H1 (cell line): ENCODE measurements at regions not wholly inside any gene's neighbourhood (a gene's known extent, or its start where the extent isn't known, plus 50 kb on each side); places are given as distances from the start of the nearest gene placed in this dataset.

Experiments
- CTCF ChIA-PET: fragments of 300-600 bp; sonication (Branson Sonifier 250); formaldehyde crosslinking; loops from one replicate; lab custom pipeline; 2021; ENCODE audit not compliant: partially characterized antibody; lab: Charles Lee
- POLR2A ChIA-PET: fragments of 300-600 bp; sonication (Branson Sonifier 250); formaldehyde crosslinking; loops from one replicate; lab custom pipeline; 2021; ENCODE audit warnings: inconsistent platforms; ENCODE audit not compliant: partially characterized antibody; lab: Charles Lee
- DNase-seq, 2 experiments: peaks; one replicate each; pipeline versions ENCODE4 v3.0.0 to v3.0.0-alpha.2; 2010 to 2022; ENCODE audit warnings: low spot score in 2 of 2, low read depth in 1 of 2, mixed read lengths in 1 of 2
- FAIRE-seq: peaks from 2 replicates; lab custom pipeline; 2011; peaks lifted over from hg19 to GRCh38; lab: Jason Lieb, UNC
- H2AFZ ChIP-seq: 2 replicates; pipeline ENCODE4 v1.8.1; 2012; ENCODE audit warnings: low read length, inconsistent platforms
- H2AK5ac ChIP-seq: 2 replicates; pipeline ENCODE4 v1.6.1; 2013; ENCODE audit warnings: low read depth, low read length
- H2BK120ac ChIP-seq: replicated peaks from 2 replicates; pipeline ENCODE3; 2013; ENCODE audit warnings: low read depth, low read length, inconsistent platforms
- H2BK12ac ChIP-seq: 2 replicates; pipeline ENCODE4 v1.6.1; 2013; ENCODE audit warnings: low read depth, low read length
- H2BK15ac ChIP-seq: 2 replicates; pipeline ENCODE4 v1.6.1; 2013; ENCODE audit warnings: low read length
- H2BK20ac ChIP-seq: 2 replicates; pipeline ENCODE4 v1.6.1; 2013; ENCODE audit warnings: low read length
- H2BK5ac ChIP-seq: 2 replicates; pipeline ENCODE4 v1.6.1; 2013; ENCODE audit warnings: low read depth, low read length
- H3K14ac ChIP-seq: 2 replicates; pipeline ENCODE4 v1.6.1; 2013; ENCODE audit warnings: inconsistent platforms; ENCODE audit not compliant: insufficient read length
- H3K18ac ChIP-seq: 2 replicates; pipeline ENCODE4 v1.6.1; 2013; ENCODE audit warnings: low read length; ENCODE audit errors: extremely low read depth
- H3K23ac ChIP-seq: 2 replicates; pipeline ENCODE4 v1.6.1; 2013; ENCODE audit warnings: inconsistent platforms; ENCODE audit not compliant: insufficient read length
- H3K23me2 ChIP-seq: 2 replicates; pipeline ENCODE4 v1.6.1; 2013; ENCODE audit warnings: low read depth, low read length
- H3K27ac ChIP-seq: 2 replicates; pipeline ENCODE4 v1.6.1; 2011; ENCODE audit warnings: low read depth, low read length, inconsistent platforms
- H3K27me3 ChIP-seq, 4 experiments: replicated peaks in 1 of 4; 1 replicate in 1 of 4; 2 replicates in 3 of 4; pipeline versions ENCODE4 v1.6.1 to v1.8.1; 2011 to 2013; ENCODE audit warnings: low read length in 3 of 4, mild to moderate bottlenecking in 3 of 4, inconsistent platforms in 2 of 4, mixed read lengths in 2 of 4, moderate library complexity in 1 of 4; ENCODE audit not compliant: control insufficient read depth in 3 of 4, insufficient read depth in 3 of 4; ENCODE audit errors: extremely low read depth in 1 of 4
- H3K36me3 ChIP-seq, 4 experiments: 2 replicates each; pipeline versions ENCODE4 v1.6.1 to v1.8.1; 2011 to 2013; ENCODE audit warnings: mild to moderate bottlenecking in 4 of 4, low read length in 3 of 4, moderate library complexity in 2 of 4, control low read depth in 1 of 4, inconsistent platforms in 1 of 4; ENCODE audit not compliant: insufficient read depth in 4 of 4, control insufficient read depth in 2 of 4
- H3K4ac ChIP-seq: replicated peaks from 2 replicates; pipeline ENCODE3; 2013; ENCODE audit warnings: low read length, low read depth, mixed read lengths, inconsistent platforms; ENCODE audit not compliant: insufficient read length
- H3K4me1 ChIP-seq, 4 experiments: replicated peaks in 1 of 4; 1 replicate in 1 of 4; 2 replicates in 3 of 4; pipeline versions ENCODE4 v1.6.1 to v1.8.1; 2011 to 2013; ENCODE audit warnings: low read length in 3 of 4, inconsistent platforms in 2 of 4, mixed read lengths in 1 of 4; ENCODE audit not compliant: insufficient read depth in 4 of 4, control insufficient read depth in 3 of 4
- H3K4me2 ChIP-seq, 2 experiments: 2 replicates each; pipeline versions ENCODE4 v1.6.1 to v1.8.1; 2011 to 2013; ENCODE audit warnings: low read depth in 2 of 2, low read length in 2 of 2, control low read depth in 1 of 2, inconsistent platforms in 1 of 2, mild to moderate bottlenecking in 1 of 2; ENCODE audit not compliant: insufficient read depth in 1 of 2
- H3K4me3 ChIP-seq, 4 experiments: fragments of 200-600, 300-600 bp in 1 of 4; sonication (generic), shearing (Covaris generic), sonication (Bioruptor Twin) in 1 of 4; 2 replicates each; pipeline versions ENCODE4 v1.5.1 to v1.8.1; 2011 to 2016; ENCODE audit warnings: low read length in 4 of 4, low read depth in 3 of 4, control low read depth in 2 of 4, inconsistent platforms in 2 of 4, mild to moderate bottlenecking in 2 of 4, mixed read lengths in 1 of 4, moderate library complexity in 1 of 4; ENCODE audit not compliant: insufficient read depth in 2 of 4; ENCODE audit errors: extremely low read depth in 1 of 4
- H3K56ac ChIP-seq: replicated peaks from 2 replicates; pipeline ENCODE3; 2013; ENCODE audit warnings: low read depth, mild to moderate bottlenecking, mixed read lengths, low read length, inconsistent platforms; ENCODE audit not compliant: insufficient read length
- H3K79me1 ChIP-seq: 2 replicates; pipeline ENCODE4 v1.6.1; 2013; ENCODE audit warnings: low read depth, low read length, control low read depth
- H3K79me2 ChIP-seq, 2 experiments: 2 replicates each; pipeline versions ENCODE4 v1.6.1 to v1.8.1; 2012 to 2013; ENCODE audit warnings: low read length in 2 of 2, mild to moderate bottlenecking in 2 of 2, inconsistent platforms in 1 of 2; ENCODE audit not compliant: insufficient read depth in 2 of 2, control insufficient read depth in 1 of 2
- H3K9ac ChIP-seq, 4 experiments: replicated peaks in 1 of 4; 1 replicate in 1 of 4; 2 replicates in 3 of 4; pipeline versions ENCODE4 v1.6.1 to v1.8.1; 2011 to 2013; ENCODE audit warnings: low read depth in 3 of 4, low read length in 3 of 4, control low read depth in 2 of 4, mild to moderate bottlenecking in 2 of 4, moderate library complexity in 2 of 4, inconsistent platforms in 1 of 4; ENCODE audit errors: extremely low read depth in 1 of 4
- H3K9me3 ChIP-seq, 2 experiments: 2 replicates each; pipeline versions ENCODE4 v1.6.1 to v1.8.1; 2012 to 2013; ENCODE audit warnings: mild to moderate bottlenecking in 2 of 2, moderate library complexity in 2 of 2, control low read depth in 1 of 2, inconsistent platforms in 1 of 2, low read depth in 1 of 2, low read length in 1 of 2, mixed read lengths in 1 of 2; ENCODE audit not compliant: insufficient read depth in 2 of 2
- H4K20me1 ChIP-seq, 2 experiments: replicated peaks in 1 of 2; 2 replicates each; pipeline versions ENCODE3 to v1.8.1; 2011 to 2013; ENCODE audit warnings: inconsistent platforms in 2 of 2, low read length in 2 of 2, mild to moderate bottlenecking in 1 of 2; ENCODE audit not compliant: insufficient read depth in 2 of 2, control insufficient read depth in 1 of 2
- H4K5ac ChIP-seq: 2 replicates; pipeline ENCODE4 v1.6.1; 2013; ENCODE audit warnings: low read length, low read depth, mixed read lengths, inconsistent platforms; ENCODE audit not compliant: insufficient read length
- H4K8ac ChIP-seq: 2 replicates; pipeline ENCODE4 v1.8.0; 2013; ENCODE audit warnings: mild to moderate bottlenecking, moderate library complexity, low read length, inconsistent platforms; ENCODE audit not compliant: insufficient read depth; ENCODE audit errors: extremely low read depth
- H4K91ac ChIP-seq: replicated peaks from 2 replicates; pipeline ENCODE3; 2013; ENCODE audit warnings: low read length, mixed read lengths, inconsistent platforms; ENCODE audit not compliant: insufficient read length
- BRCA1 ChIP-seq: IDR thresholded peaks from 2 replicates; pipeline ENCODE4 v1.6.1; 2012; ENCODE audit warnings: low read depth, low read length, improper control_type of control experiment
- GABPA ChIP-seq: IDR thresholded peaks from 2 replicates; pipeline ENCODE4 v1.6.1; 2011; ENCODE audit warnings: mild to moderate bottlenecking, low read length, moderate library complexity, borderline replicate concordance; ENCODE audit not compliant: insufficient read depth
- KDM4A ChIP-seq: IDR thresholded peaks from one replicate; pipeline ENCODE4 v1.7.1; 2012; ENCODE audit warnings: low read depth, mild to moderate bottlenecking, moderate library complexity, low read length, inconsistent platforms; ENCODE audit not compliant: severe bottlenecking
- KDM5A ChIP-seq: fragments of 200-600 bp; IDR thresholded peaks from 2 replicates; pipeline ENCODE4 v1.7.1; 2012; ENCODE audit warnings: mild to moderate bottlenecking, low read length, inconsistent platforms, mixed read lengths
- NRF1 ChIP-seq: IDR thresholded peaks from 2 replicates; pipeline ENCODE4 v1.6.1; 2011; ENCODE audit warnings: mild to moderate bottlenecking, low read depth, low read length, improper control_type of control experiment
- POLR2A ChIP-seq, 2 experiments: IDR thresholded peaks; 1 replicate in 1 of 2; 2 replicates in 1 of 2; pipeline ENCODE4 v1.6.1; 2011; ENCODE audit warnings: low read depth in 2 of 2, low read length in 2 of 2, mild to moderate bottlenecking in 2 of 2; ENCODE audit errors: control extremely low read depth in 1 of 2
- POLR2AphosphoS5 ChIP-seq: IDR thresholded peaks from 2 replicates; pipeline ENCODE4 v1.6.1; 2011; ENCODE audit warnings: low read depth, low read length
- POU5F1 ChIP-seq: IDR thresholded peaks from 2 replicates; pipeline ENCODE4 v1.6.1; 2011; ENCODE audit warnings: low read depth, mild to moderate bottlenecking, low read length, moderate library complexity
- SP4 ChIP-seq: IDR thresholded peaks from 2 replicates; pipeline ENCODE4 v1.6.1; 2012; ENCODE audit warnings: low read length, inconsistent platforms
- TAF7 ChIP-seq: optimal IDR thresholded peaks from 2 replicates; pipeline ENCODE3; 2011; ENCODE audit warnings: low read depth, mild to moderate bottlenecking, inconsistent platforms, low read length, moderate library complexity, borderline replicate concordance
- TBP ChIP-seq: IDR thresholded peaks from 2 replicates; pipeline ENCODE4 v1.6.1; 2011; ENCODE audit warnings: low read depth, low read length, improper control_type of control experiment

DNA sequence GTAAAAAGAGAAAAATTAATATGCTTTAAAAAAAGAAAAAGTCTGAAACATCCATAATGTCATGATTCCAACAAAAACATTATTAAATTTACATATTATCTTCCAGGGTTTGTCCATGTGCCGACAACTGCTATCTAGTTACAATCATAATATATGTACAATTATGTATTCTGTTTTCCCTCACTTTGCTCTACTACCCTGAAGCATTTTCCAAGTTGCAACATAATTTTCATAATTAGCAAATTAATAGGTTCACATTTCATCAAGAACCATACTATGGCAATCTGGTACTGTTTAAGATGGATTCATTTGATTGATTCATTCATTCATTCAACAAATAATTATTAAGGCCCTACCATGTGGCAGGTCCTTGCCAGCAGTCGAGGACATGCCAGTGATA, 128.9 kb upstream of the LEF1 start (continued):
- TF ChIP-seq BRCA1: no peak
- TF ChIP-seq, all 59 proteins: peak for 0

DNA sequence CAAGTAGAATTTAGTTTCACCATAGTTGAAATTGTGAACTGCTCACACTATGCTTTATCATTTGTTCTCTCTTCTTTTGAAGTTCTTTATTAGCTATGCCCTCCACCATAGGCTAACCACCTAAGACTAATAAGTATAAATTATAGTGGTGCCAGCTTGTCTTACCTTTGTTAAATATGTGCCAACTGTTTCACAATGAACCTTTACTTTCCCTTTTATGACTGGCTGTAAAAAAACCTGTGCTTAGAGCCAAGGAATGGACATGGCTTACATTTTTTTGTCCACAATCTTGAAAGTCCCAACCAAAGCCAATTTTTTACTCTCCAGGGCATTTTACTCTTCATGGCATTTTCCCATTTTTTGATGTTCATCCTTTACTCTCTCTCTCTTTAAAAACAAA, 123.5 kb upstream of the LEF1 start:
- no peak for FAIRE-seq
- H2BK20ac ChIP-seq: no peak overlapping the region

More for the DNA sequence above, 123.5 kb upstream of the LEF1 start:
- H2AK5ac ChIP-seq: no peak overlapping the region
- H4K5ac ChIP-seq: no peak overlapping the region
- H2BK5ac ChIP-seq: no peak overlapping the region
- no peak overlapping the region for H2BK15ac ChIP-seq
- H3K27me3 ChIP-seq: peaks cover 0 to 1% (median 0%) of the 10 kb centered on the region in 4 experiments; a peak in 1 of 7 replicates
- H2BK120ac ChIP-seq: no peak overlapping the region
- H3K79me1 ChIP-seq: no peaks in the 10 kb centered on the region
- H3K18ac ChIP-seq: no peak overlapping the region
- H4K91ac ChIP-seq: no peak overlapping the region
- no peak overlapping the region for H2BK12ac ChIP-seq
- no peak overlapping the region for H3K9ac ChIP-seq
- H3K23me2 ChIP-seq: no peaks in the 10 kb centered on the region
- H3K79me2 ChIP-seq: no peaks in the 10 kb centered on the region
- CTCF ChIA-PET: no interaction called here
- no peak overlapping the region for H3K4me2 ChIP-seq
- H3K14ac ChIP-seq: no peak overlapping the region
- no peaks in the 10 kb centered on the region for H3K4me1 ChIP-seq
- DNase-seq: no peak
- no peak overlapping the region for H4K8ac ChIP-seq
- H3K4ac ChIP-seq: no peak overlapping the region
- no peaks in the 10 kb centered on the region for H3K36me3 ChIP-seq
- no peaks in the 10 kb centered on the region for H3K9me3 ChIP-seq
- TF ChIP-seq BRCA1 (no peak), TAF7 (no peak), POLR2A (IDR thresholded peaks at IDR 0.05; ENCODE audit: control extremely low read depth in 1 of 2, low read depth in 2 of 2, low read length in 2 of 2) (no peak), KDM5A (no peak), KDM4A (no peak), TBP (no peak), POLR2AphosphoS5 (no peak), GABPA (no peak), NRF1 (no peak), POU5F1 (no peak), SP4 (no peak)
- H4K20me1 ChIP-seq: no peaks in the 10 kb centered on the region
- no peak overlapping the region for H3K56ac ChIP-seq
- H3K27ac ChIP-seq: no peak overlapping the region
- no peak overlapping the region for H3K23ac ChIP-seq
- POLR2A ChIA-PET: no interaction called here
- no peak overlapping the region for H2AFZ ChIP-seq
- no peak overlapping the region for H3K4me3 ChIP-seq
